ENCODE measurements at regions not wholly inside any gene's neighbourhood (a gene's known extent, or its start where the extent isn't known, plus 50 kb on each side); places are given as distances from the start of the nearest gene placed in this dataset.
A peak's percentile ranks its signal among the peaks of the same experiment; 100 is the strongest.

DNA sequence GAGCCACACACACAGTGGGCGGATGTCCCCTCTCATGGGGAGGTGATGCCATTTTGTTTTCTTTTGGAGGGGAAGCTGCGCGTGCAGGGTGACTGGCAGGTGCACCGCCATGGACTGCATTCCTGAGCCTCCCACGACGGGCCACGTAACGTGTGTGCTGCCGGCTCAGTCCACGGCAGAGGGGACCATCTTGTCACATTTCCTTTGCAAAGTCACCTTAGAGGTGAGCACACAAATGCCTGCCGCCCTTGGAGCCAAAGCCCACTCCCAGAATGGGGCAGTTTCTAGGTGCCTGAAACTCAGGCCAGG, 262.5 kb downstream of the CTTN start:
- Histone ChIP-seq H3K36me3 (ENCODE audit: insufficient read depth, low read length) (no peaks in the 10 kb centered on the region), H3K79me2 (ENCODE audit: insufficient read depth, low read length) (no peaks in the 10 kb centered on the region), H3K27me3 (ENCODE audit: insufficient read depth, low read length) (peaks cover 14% of the 10 kb centered on the region), H3K4me2 (ENCODE audit: insufficient read depth, low read length) (no peak overlapping the region), H2AFZ (ENCODE audit: low read length) (no peak overlapping the region), H3K4me3 (ENCODE audit: insufficient read depth, low read length) (no peak overlapping the region), H3K9me3 (ENCODE audit: low read depth, low read length) (no peaks in the 10 kb centered on the region), H3K4me1 (ENCODE audit: insufficient read depth, low read length) (peaks cover 7% of the 10 kb centered on the region), H3K27ac (ENCODE audit: low read depth, low read length) (no peak overlapping the region), H4K20me1 (ENCODE audit: insufficient read depth, low read length) (no peaks in the 10 kb centered on the region)
- DNase-seq (ENCODE audit: insufficient read length, low spot score, missing footprints), result peak; percentile 41
- TF ChIP-seq, protein P1, sequence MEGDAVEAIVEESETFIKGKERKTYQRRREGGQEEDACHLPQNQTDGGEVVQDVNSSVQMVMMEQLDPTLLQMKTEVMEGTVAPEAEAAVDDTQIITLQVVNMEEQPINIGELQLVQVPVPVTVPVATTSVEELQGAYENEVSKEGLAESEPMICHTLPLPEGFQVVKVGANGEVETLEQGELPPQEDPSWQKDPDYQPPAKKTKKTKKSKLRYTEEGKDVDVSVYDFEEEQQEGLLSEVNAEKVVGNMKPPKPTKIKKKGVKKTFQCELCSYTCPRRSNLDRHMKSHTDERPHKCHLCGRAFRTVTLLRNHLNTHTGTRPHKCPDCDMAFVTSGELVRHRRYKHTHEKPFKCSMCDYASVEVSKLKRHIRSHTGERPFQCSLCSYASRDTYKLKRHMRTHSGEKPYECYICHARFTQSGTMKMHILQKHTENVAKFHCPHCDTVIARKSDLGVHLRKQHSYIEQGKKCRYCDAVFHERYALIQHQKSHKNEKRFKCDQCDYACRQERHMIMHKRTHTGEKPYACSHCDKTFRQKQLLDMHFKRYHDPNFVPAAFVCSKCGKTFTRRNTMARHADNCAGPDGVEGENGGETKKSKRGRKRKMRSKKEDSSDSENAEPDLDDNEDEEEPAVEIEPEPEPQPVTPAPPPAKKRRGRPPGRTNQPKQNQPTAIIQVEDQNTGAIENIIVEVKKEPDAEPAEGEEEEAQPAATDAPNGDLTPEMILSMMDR (IDR thresholded peaks at IDR 0.05; ENCODE audit: extremely low read depth, low read depth, low read length), result no peak

GRCh38 chr11:70661761-70662501, 263.6 kb downstream of the CTTN start:
- Histone ChIP-seq H2AFZ (ENCODE audit: low read length) (peak overlapping the region; percentile 56), H3K4me2 (ENCODE audit: insufficient read depth, low read length) (peak overlapping the region; percentile 73), H4K20me1 (ENCODE audit: insufficient read depth, low read length) (no peaks in the 10 kb centered on the region), H3K4me3 (ENCODE audit: insufficient read depth, low read length) (peak overlapping the region; percentile 65), H3K36me3 (ENCODE audit: insufficient read depth, low read length) (no peaks in the 10 kb centered on the region), H3K27me3 (ENCODE audit: insufficient read depth, low read length) (peaks cover 14% of the 10 kb centered on the region), H3K9me3 (ENCODE audit: low read depth, low read length) (no peaks in the 10 kb centered on the region), H3K4me1 (ENCODE audit: insufficient read depth, low read length) (peaks cover 7% of the 10 kb centered on the region), H3K27ac (ENCODE audit: low read depth, low read length) (no peak overlapping the region), H3K79me2 (ENCODE audit: insufficient read depth, low read length) (no peaks in the 10 kb centered on the region)
- TF ChIP-seq, protein P1 (IDR thresholded peaks at IDR 0.05; ENCODE audit: extremely low read depth, low read depth, low read length), result no peak
- DNase-seq (ENCODE audit: insufficient read length, low spot score, missing footprints), result peak; percentile 97

DNA sequence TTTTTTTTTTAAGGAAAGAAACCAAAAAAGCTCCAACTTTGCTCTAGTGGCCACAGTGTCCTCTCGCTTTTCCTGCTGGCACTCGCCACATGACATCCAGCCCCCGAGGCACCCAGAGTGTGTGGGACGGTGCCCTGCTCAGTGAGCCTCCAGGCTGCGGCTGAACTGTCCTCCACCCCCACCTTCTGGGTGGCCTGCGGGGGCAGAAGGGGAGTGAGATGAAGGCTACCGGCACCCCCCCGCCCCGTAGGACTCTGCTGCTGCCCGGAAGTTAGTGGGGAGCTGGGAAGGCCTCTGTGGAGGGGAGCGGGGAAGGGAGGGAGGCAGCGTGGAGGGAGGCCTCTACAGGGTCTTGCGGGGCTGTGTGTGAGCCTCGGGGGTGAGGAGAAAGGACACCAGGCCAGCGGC, 264.4 kb downstream of the CTTN start:
- Histone ChIP-seq H2AFZ (ENCODE audit: low read length) (no peak overlapping the region), H3K9me3 (ENCODE audit: low read depth, low read length) (no peaks in the 10 kb centered on the region), H3K4me1 (ENCODE audit: insufficient read depth, low read length) (peaks cover 7% of the 10 kb centered on the region), H3K27ac (ENCODE audit: low read depth, low read length) (no peak overlapping the region), H3K27me3 (ENCODE audit: insufficient read depth, low read length) (peaks cover 14% of the 10 kb centered on the region), H4K20me1 (ENCODE audit: insufficient read depth, low read length) (no peaks in the 10 kb centered on the region), H3K4me3 (ENCODE audit: insufficient read depth, low read length) (peak overlapping the region; percentile 65), H3K79me2 (ENCODE audit: insufficient read depth, low read length) (no peaks in the 10 kb centered on the region), H3K4me2 (ENCODE audit: insufficient read depth, low read length) (peak overlapping the region; percentile 73), H3K36me3 (ENCODE audit: insufficient read depth, low read length) (no peaks in the 10 kb centered on the region)
- TF ChIP-seq, protein P1 (IDR thresholded peaks at IDR 0.05; ENCODE audit: extremely low read depth, low read depth, low read length), result no peak
- peak; percentile 51 for DNase-seq (ENCODE audit: insufficient read length, low spot score, missing footprints)

- no peak overlapping the region for H2AFZ ChIP-seq (ENCODE audit: low read length)
Observed at GRCh38 chr11:70663815-70664214, 265.5 kb downstream of the CTTN start.

More at GRCh38 chr11:70663815-70664214, 265.5 kb downstream of the CTTN start:
- H3K27ac ChIP-seq (ENCODE audit: low read depth, low read length), result no peak overlapping the region
- no peak overlapping the region for H3K4me2 ChIP-seq (ENCODE audit: insufficient read depth, low read length)
- no peaks in the 10 kb centered on the region for H3K9me3 ChIP-seq (ENCODE audit: low read depth, low read length)
- H3K4me3 ChIP-seq (ENCODE audit: insufficient read depth, low read length), result no peak overlapping the region
- peaks cover 7% of the 10 kb centered on the region for H3K4me1 ChIP-seq (ENCODE audit: insufficient read depth, low read length)
- H3K79me2 ChIP-seq (ENCODE audit: insufficient read depth, low read length), result no peaks in the 10 kb centered on the region
- TF ChIP-seq, protein P1 (IDR thresholded peaks at IDR 0.05; ENCODE audit: extremely low read depth, low read depth, low read length), result no peak
- no peaks in the 10 kb centered on the region for H4K20me1 ChIP-seq (ENCODE audit: insufficient read depth, low read length)
- H3K36me3 ChIP-seq (ENCODE audit: insufficient read depth, low read length), result no peaks in the 10 kb centered on the region
- H3K27me3 ChIP-seq (ENCODE audit: insufficient read depth, low read length), result peaks cover 14% of the 10 kb centered on the region
- peak; percentile 8 for DNase-seq (ENCODE audit: insufficient read length, low spot score, missing footprints)

Data from osteoblast (primary cell).